GM12891 (cell line): ENCODE measurements at regions not wholly inside any gene's neighbourhood (a gene's known extent, or its start where the extent isn't known, plus 50 kb on each side); places are given as distances from the start of the nearest gene placed in this dataset.

ENCODE experiments used
- POLR2A ChIP-seq: IDR thresholded peaks from 2 replicates; pipeline ENCODE4 v1.6.1; 2011; ENCODE audit warnings: low read depth, low read length, control low read depth
- POLR2AphosphoS5 ChIP-seq: IDR thresholded peaks from 2 replicates; pipeline ENCODE4 v1.6.1; 2011; ENCODE audit warnings: low read depth, low read length, control low read depth
- POU2F2 ChIP-seq: IDR thresholded peaks from 2 replicates; pipeline ENCODE4 v1.6.1; 2011; ENCODE audit warnings: low read depth, mild to moderate bottlenecking, control low read depth, low read length, moderate library complexity
- SPI1 ChIP-seq: IDR thresholded peaks from 2 replicates; pipeline ENCODE4 v1.6.1; 2011; ENCODE audit warnings: low read depth, low read length, control low read depth
- TAF1 ChIP-seq: IDR thresholded peaks from 2 replicates; pipeline ENCODE4 v1.6.1; 2011; ENCODE audit warnings: low read depth, low read length, control low read depth

GRCh38 chr9:78835928-78836450 lies 539.1 kb downstream of the PSAT1 start:
- TF ChIP-seq SPI1: no peak
- no peak for TF ChIP-seq POLR2AphosphoS5
- TF ChIP-seq POLR2A: no peak
- no peak for TF ChIP-seq TAF1
- TF ChIP-seq POU2F2: no peak
